ENCODE measurements at regions not wholly inside any gene's neighbourhood (a gene's known extent, or its start where the extent isn't known, plus 50 kb on each side); places are given as distances from the start of the nearest gene placed in this dataset.

DNA sequence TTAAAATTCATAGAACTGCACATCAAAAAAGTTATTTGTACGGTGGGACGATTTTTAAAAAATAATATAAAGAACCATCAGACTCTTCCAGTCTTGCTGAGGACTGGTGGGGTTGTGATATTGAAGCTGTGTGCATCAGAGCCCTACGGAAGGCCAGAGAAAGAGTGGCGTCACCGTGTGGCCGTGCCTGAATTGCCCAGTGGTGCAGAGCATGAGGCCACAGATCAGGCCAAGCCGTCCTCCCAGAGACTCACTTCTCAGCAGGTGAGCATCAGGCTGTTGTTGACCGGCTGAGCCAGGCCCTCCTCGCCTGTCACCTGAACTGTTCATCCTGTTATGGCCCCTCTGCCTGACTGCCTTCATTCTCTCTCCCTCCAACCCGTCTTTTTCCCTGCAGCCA is 1013.9 kb downstream of the TBC1D22A start:
- no peak for DNase-seq (ENCODE audit: low spot score)

- no peak for DNase-seq (ENCODE audit: low spot score)
These were observed 1013.2 kb downstream of the TBC1D22A start for GRCh38 chr22:47775686-47776085.

DNA sequence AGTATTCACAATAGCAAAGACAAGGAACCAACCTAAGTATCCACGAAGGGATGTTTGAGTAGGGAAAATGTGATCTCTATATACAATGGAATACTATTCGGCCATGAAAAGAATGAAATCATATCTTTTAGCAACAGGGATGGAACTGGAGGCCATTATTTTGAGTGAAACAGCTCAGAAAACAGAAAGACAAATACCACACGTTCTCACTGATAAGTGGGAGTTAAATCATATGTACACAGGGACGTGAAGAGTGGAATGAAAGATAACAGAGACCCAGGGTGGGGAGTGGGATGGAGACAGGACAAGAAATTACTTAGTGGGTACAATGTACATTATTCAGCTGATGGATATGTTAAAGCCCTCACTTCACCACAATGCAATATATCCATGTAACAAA is 1012.7 kb downstream of the TBC1D22A start:
- DNase-seq (ENCODE audit: low spot score): no peak

- no peak for DNase-seq (ENCODE audit: low spot score)
These were observed 1011.2 kb downstream of the TBC1D22A start for GRCh38 chr22:47773635-47774034.

DNA sequence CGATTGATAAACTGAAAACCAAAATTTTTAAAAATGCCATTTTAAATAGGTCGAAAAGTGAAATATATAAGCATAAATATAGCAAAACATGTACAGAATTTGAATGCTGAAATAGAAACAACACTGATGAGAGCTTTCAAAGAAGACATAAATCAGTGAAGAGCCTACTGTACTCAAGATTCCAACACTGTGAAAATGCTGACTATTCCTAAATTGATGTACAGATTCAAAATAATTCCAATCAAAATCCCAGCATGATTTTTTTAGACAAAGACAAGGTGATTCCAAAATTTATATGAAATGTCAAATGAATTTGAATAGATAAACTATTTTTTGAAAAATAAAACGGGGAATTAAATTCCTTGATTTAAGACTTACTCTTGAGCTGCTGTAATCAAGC is 1010.4 kb downstream of the TBC1D22A start:
- no peak for DNase-seq (ENCODE audit: low spot score)

DNA sequence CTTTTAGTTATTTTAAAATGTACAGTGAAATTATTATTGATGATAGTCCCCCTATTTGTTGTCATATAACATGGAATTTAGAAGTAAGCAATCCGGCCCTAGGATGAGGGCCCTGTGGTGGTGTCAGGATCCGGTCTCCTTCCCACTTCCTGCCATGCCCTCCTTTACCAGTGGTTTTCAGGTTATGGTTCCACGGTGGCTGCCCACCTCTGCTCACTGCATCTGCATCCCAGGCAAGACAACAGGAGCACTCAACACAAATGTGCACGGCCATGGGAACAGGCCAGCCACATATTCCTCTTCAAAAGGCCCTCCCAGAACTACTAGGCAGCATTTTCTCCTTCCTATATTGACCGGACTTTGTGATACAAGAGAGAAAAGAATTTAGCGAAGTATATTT is 1007.2 kb downstream of the TBC1D22A start:
- DNase-seq (ENCODE audit: low spot score): no peak

GRCh38 chr22:47768027-47768426 is 1005.6 kb downstream of the TBC1D22A start:
- no peak for DNase-seq (ENCODE audit: low spot score)

GRCh38 chr22:47767403-47767802 is 1005.0 kb downstream of the TBC1D22A start:
- DNase-seq (ENCODE audit: low spot score): no peak

DNA sequence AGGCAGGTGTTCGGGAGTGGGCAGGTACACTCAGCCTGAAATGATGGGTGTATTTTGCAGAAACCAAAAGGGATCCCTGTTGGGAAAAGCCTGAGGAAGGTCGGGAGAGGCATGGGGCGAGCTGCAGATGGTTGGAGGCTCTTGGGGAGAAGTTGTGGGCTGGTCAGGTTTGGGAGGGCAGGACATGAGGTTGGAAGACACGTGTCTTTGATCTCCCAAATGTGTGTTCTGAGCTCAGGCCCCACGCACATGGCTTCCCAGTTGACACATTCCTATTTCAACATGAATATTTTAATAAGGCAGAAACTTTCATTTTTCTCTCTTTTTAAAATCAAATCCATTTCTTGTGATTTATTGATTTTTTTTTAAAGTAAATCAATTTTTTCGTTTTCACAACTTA is 1003.3 kb downstream of the TBC1D22A start:
- no peak for DNase-seq (ENCODE audit: low spot score)

DNA sequence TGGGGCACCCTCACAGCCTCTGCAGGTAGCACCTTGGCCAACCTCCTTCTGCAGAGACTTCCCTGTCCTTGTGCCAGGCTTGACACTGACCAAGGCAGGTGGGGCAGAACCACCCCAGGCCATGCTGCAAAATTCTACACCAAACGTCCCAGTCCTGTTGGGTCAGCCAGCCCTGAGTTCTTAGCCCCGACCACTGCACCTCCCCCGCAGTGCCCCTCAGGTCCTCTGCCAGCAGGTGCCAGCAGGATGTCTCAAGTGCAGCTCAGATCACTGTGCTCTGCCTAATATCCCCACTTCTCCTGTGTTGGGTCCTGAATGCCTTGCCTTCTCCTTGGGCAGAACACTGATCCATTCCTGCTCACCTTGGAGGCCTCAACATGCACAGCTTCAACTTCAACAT is 999.7 kb downstream of the TBC1D22A start:
- no peak for DNase-seq (ENCODE audit: low spot score)

DNA sequence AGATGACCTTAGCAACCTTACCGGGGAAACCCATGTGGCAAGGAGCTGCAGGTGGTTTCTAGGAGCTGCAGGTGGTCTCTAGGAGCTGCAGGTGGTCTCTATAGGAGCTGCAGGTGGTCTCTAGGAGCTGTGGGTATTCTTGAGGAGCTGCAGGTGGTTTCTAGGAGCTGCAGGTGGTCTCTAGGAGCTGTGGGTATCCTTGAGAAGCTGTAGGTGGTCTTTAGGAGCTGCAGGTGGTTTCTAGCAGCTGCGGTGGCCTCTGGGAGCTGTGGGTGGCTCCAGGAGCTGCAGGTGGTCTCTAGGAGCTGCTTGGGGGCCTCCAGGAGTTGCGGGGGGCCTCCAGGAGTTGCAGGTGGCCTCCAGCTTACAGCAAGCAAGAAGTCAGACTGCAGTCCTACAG is 997.5 kb downstream of the TBC1D22A start:
- DNase-seq (ENCODE audit: low spot score): no peak

DNA sequence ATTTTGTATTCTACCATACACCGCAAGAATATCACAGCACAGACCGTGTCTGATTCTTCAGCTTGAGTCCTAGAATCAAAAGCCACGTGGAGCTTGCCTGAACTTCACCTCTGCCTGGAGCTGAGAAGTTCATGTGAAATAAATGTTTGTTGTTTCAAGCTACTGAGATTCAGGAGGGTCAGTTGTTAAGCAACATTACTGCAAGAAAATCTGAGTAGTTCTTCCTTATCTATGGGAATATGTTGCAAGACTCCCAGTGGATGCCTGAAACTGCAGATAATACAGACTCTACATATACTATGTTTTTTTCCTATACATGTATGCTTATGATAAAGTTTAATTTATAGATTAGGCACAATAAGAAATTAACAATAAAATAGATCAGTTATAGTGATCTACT is 995.3 kb downstream of the TBC1D22A start:
- no peak for DNase-seq (ENCODE audit: low spot score)

- no peak for DNase-seq (ENCODE audit: low spot score)
These were observed 987.6 kb downstream of the TBC1D22A start for GRCh38 chr22:47750086-47750485.

DNA sequence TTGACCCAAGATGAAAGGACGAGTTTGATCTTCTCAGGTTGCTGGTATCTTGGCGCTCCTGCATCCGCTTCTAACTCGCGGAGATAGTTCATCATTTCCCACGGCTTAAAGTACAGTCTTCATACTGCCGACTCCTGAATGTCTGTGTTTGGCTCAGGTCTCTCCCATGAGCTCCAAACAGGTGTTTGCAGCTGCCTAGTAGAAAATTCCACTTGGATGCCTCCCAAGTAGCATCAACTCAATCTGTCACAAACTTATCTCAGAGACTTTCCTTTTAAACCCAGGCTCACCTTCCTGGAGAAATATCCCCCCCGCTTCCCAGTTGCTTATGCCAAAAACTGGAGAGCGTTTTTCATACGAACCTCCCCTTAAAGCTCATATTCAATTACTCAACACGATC is 986.5 kb downstream of the TBC1D22A start:
- no peak for DNase-seq (ENCODE audit: low spot score)

DNA sequence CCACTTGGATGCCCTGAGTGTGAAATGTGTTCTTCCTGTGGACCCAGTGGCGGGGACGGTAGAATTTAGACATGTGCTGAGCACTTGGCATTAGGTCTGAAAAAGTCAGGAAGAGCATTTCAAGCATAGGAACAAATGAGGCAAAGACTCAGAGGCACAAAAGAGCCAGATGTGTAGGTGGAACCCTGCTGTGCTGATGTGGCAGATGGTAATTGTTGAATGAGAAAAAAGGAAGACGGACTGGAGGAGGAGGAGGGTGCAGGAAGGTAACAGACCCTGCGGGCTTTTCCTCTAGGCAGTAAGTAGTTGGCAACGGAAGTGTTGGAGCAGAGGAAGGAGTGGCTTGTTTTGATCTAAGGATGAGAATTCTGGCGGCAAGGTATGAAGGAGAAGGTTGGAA is 985.8 kb downstream of the TBC1D22A start:
- DNase-seq (ENCODE audit: low spot score): no peak

- DNase-seq (ENCODE audit: low spot score): no peak
These were observed 977.8 kb downstream of the TBC1D22A start for GRCh38 chr22:47740109-47740805.

DNA sequence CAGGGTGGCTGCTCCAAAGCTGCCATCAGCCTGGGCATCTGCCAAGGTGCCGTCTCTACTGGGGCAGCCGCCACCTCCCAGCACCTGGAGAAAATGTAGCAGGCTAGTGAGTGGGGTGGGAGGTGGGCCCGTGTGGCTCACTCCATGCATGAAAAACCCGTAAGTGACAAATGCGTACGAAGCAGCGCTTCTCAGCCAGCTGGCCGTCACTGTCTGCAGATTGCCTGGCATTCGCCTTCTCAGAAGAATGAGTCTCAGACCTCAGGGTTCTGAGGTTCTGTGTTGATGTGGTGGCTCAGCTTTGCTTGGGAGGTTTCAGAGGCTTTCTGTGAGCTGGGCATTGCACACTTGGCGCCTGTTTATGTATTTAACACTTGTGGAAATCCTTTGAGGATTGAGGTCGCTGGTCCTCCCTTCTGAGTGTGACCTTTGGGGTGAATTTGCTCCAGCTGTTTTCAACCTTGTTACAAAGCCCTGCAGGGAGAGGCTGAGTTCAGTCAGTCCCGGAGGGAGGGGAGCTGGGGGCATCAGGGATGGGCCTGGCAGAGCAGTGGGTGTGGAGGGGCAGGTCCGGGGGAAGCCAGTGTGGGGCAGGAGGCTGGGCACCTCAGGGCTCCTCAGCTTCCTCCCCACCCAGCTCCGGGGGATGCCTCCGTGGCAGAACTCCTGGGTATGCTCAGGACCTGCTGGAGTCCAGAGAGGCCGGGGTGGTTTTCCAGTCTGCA is 977.0 kb downstream of the TBC1D22A start:
- DNase-seq (ENCODE audit: low spot score): no peak

GRCh38 chr22:47738472-47739013 is 976.1 kb downstream of the TBC1D22A start:
- no peak for DNase-seq (ENCODE audit: low spot score)

DNA sequence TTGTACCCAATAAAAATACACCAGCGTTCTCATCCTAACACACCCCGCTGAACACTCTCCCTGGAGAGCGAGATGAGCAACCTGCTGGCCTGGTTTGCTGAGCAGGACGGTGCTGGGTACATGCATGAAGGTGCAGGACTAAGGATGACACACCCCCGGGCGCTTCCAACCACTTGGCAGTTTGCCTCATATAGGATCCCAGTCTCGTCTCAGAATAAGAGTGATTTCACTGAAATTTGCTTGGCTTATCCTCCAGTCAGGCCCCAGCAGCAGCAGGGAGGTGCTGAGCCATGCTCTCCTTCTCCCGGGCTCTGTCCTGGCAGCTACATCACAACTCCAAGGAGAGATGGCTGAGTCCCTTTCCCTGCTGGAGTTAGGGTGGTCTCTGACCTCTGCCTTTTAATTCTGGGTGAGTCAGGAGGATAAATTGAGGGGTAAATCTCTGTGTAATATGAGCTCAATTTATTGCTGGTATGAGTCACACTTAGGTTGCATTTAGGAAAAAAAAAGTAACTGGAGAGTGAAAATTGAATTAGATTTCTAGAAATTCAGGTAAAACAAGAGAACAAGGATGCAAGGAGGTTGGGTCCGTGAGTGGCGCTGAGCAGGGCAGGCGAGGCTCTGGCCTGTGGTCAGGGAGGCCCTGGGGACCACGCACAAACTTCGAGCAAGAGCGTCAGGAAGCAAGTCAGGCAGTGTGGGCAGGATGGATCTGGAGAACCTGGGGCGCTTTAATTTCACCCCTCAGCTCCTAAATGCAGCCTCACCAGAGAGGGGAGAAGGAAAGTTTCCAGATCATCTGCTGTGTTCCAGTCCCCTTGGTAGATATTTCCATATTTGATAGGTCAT is 974.0 kb downstream of the TBC1D22A start:
- DNase-seq (ENCODE audit: low spot score): no peak

GRCh38 chr22:47734511-47734910 is 972.1 kb downstream of the TBC1D22A start:
- no peak for DNase-seq (ENCODE audit: low spot score)

GRCh38 chr22:47727641-47728040 is 965.2 kb downstream of the TBC1D22A start:
- DNase-seq (ENCODE audit: low spot score): no peak

DNA sequence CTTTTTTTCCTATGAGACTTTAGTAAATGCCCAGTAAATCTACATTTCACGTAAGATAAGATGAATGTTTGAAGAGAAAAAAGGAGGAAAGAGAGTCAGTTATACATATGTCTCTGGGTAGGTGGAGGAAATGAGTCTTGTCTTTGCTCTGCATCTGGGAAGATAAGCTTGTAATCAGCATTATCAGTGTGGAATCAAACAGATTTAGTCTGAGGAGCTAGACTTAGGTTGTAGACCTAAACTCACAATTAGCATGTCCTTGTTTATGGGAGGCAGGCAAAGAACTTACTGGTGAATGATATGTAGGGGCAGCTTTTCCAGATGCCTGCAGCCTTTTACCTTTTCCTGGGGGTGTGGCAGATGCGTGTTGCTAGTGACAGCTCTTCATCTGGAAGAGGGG is 962.3 kb downstream of the TBC1D22A start:
- no peak for DNase-seq (ENCODE audit: low spot score)

DNA sequence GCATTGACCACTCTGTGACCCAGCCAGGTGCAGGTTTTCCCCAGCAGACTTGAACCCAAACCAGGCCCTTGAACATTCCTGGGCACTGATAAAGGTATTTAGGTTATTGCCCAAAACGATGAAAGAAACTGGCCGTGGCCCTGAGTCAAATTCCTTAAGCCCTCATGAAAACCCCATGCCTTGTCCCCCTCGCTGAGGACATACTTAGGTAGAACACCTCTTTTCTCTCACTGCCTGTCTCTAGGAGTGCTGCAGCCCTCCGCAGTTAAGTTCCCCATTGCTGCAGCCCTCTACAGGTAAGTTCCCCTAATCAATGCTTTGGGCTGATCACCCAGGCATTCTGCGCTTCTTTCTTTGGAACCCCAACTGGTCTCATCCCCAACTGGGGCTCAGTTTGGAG is 961.6 kb downstream of the TBC1D22A start:
- no peak for DNase-seq (ENCODE audit: low spot score)
